ENCODE measurements at regions not wholly inside any gene's neighbourhood (a gene's known extent, or its start where the extent isn't known, plus 50 kb on each side); places are given as distances from the start of the nearest gene placed in this dataset.

DNA sequence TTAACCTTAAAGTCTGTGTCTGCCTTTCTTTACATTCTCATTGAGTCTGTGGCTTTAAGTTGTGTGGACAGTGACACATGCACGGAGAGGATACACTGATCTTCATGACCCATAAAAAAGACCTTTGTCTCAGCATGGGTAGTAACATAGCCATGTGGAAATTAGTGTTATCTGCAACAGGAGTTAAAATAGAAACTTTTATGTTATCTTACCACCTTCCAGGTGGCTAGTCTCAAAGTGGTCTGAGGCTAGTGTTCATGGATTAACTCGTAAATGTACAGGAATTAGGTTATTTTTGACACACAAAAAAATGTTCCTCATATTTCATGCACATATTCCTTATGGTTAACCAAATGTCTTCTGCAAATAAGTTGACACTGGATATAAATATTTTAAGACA is 607.0 kb downstream of the ISL1 start:
- TF ChIP-seq SAP30 (IDR thresholded peaks at IDR 0.05; ENCODE audit: insufficient read depth, insufficient replicate concordance, low read length) (no peak), POLR2A (IDR thresholded peaks at IDR 0.05; ENCODE audit: control extremely low read depth in 1 of 2, low read depth in 2 of 2, low read length in 2 of 2) (no peak), EP300 (IDR thresholded peaks at IDR 0.05; ENCODE audit: borderline replicate concordance in 1 of 2, low read depth in 2 of 2, low read length in 2 of 2) (no peak), YY1 (IDR thresholded peaks at IDR 0.05; ENCODE audit: low read depth, low read length) (no peak), KDM1A (IDR thresholded peaks at IDR 0.05; ENCODE audit: borderline replicate concordance, low read length) (no peak), EZH2 (IDR thresholded peaks at IDR 0.05; ENCODE audit: low read depth, low read length, severe bottlenecking) (no peak), SUZ12 (IDR thresholded peaks at IDR 0.05; ENCODE audit: low read length) (no peak)
- TF ChIP-seq, protein P1, sequence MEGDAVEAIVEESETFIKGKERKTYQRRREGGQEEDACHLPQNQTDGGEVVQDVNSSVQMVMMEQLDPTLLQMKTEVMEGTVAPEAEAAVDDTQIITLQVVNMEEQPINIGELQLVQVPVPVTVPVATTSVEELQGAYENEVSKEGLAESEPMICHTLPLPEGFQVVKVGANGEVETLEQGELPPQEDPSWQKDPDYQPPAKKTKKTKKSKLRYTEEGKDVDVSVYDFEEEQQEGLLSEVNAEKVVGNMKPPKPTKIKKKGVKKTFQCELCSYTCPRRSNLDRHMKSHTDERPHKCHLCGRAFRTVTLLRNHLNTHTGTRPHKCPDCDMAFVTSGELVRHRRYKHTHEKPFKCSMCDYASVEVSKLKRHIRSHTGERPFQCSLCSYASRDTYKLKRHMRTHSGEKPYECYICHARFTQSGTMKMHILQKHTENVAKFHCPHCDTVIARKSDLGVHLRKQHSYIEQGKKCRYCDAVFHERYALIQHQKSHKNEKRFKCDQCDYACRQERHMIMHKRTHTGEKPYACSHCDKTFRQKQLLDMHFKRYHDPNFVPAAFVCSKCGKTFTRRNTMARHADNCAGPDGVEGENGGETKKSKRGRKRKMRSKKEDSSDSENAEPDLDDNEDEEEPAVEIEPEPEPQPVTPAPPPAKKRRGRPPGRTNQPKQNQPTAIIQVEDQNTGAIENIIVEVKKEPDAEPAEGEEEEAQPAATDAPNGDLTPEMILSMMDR (IDR thresholded peaks at IDR 0.05; ENCODE audit: control extremely low read depth in 1 of 3, insufficient read depth in 1 of 3, low read depth in 1 of 3, low read length in 3 of 3), result no peak
